DOHH2 (cell line): ENCODE measurements at regions not wholly inside any gene's neighbourhood (a gene's known extent, or its start where the extent isn't known, plus 50 kb on each side); places are given as distances from the start of the nearest gene placed in this dataset.

Experiments
- EZH2phosphoT487 ChIP-seq: fragments of 200-600 bp; sonication (generic); IDR thresholded peaks from 2 replicates; pipeline ENCODE4 v1.6.1; 2017; ENCODE audit warnings: borderline replicate concordance, mild to moderate bottlenecking, antibody characterized with exemption, low read length, moderate library complexity, mixed read lengths
- TF ChIP-seq, protein P1 (sequence below): fragments of 200-600 bp; sonication (generic); IDR thresholded peaks from one replicate; pipeline ENCODE4 v1.5.1; 2014; ENCODE audit warnings: antibody characterized with exemption, mild to moderate bottlenecking, low read depth, low read length; ENCODE audit not compliant: poor library complexity, severe bottlenecking

DNA sequence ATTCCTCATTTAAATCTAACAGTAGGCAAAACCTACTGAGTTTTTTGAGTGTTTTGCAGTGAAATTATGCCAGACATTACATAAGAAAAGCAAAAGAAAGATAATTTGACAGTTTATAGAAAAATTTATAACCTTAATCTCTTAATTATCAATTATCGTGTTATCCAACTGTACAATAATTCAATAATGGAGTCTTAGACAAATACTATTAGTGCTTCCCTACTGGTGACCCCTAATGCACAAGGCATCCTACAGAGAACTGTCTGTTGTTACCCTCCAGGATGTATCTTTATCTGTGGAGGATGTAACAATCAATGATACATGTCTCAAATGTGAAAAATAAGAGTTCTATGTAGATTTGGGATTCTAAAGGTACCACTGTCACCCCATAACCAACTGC, 1687.6 kb downstream of the GRIK2 start:
- TF ChIP-seq EZH2phosphoT487, result no peak
- TF ChIP-seq, protein P1, sequence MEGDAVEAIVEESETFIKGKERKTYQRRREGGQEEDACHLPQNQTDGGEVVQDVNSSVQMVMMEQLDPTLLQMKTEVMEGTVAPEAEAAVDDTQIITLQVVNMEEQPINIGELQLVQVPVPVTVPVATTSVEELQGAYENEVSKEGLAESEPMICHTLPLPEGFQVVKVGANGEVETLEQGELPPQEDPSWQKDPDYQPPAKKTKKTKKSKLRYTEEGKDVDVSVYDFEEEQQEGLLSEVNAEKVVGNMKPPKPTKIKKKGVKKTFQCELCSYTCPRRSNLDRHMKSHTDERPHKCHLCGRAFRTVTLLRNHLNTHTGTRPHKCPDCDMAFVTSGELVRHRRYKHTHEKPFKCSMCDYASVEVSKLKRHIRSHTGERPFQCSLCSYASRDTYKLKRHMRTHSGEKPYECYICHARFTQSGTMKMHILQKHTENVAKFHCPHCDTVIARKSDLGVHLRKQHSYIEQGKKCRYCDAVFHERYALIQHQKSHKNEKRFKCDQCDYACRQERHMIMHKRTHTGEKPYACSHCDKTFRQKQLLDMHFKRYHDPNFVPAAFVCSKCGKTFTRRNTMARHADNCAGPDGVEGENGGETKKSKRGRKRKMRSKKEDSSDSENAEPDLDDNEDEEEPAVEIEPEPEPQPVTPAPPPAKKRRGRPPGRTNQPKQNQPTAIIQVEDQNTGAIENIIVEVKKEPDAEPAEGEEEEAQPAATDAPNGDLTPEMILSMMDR, result no peak
